ENCODE measurements at regions not wholly inside any gene's neighbourhood (a gene's known extent, or its start where the extent isn't known, plus 50 kb on each side); places are given as distances from the start of the nearest gene placed in this dataset.
"Not testable (repeated sequence)": the region's sequence is repeated elsewhere in the genome, so short reads cannot be mapped to it uniquely, and the experiment has no call there.

- H3K36me3 ChIP-seq (ENCODE audit: insufficient read depth, low read length): no peaks in the 10 kb centered on the region
- H3K27ac ChIP-seq (ENCODE audit: low read depth, low read length): no peak overlapping the region
- no peak overlapping the region for H3K9ac ChIP-seq (ENCODE audit: low read length)
- no peak overlapping the region for H3K4me3 ChIP-seq (ENCODE audit: low read depth in 1 of 2, low read length in 2 of 2)
- no peaks in the 10 kb centered on the region for H3K27me3 ChIP-seq (ENCODE audit: control insufficient read depth in 1 of 2, insufficient read depth in 2 of 2, low read length in 2 of 2)
- no peaks in the 10 kb centered on the region for H3K4me1 ChIP-seq (ENCODE audit: insufficient read depth, low read length)
- H3K9me3 ChIP-seq (ENCODE audit: low read length): no peaks in the 10 kb centered on the region
Observed at GRCh38 chr19:28687296-28687695, 525.7 kb downstream of the UQCRFS1 start.

- no peak overlapping the region for H3K9ac ChIP-seq (ENCODE audit: low read length)
- H3K4me1 ChIP-seq (ENCODE audit: insufficient read depth, low read length): no peaks in the 10 kb centered on the region
- no peaks in the 10 kb centered on the region for H3K9me3 ChIP-seq (ENCODE audit: low read length)
- no peaks in the 10 kb centered on the region for H3K27me3 ChIP-seq (ENCODE audit: control insufficient read depth in 1 of 2, insufficient read depth in 2 of 2, low read length in 2 of 2)
- no peak overlapping the region for H3K4me3 ChIP-seq (ENCODE audit: low read depth in 1 of 2, low read length in 2 of 2)
- no peaks in the 10 kb centered on the region for H3K36me3 ChIP-seq (ENCODE audit: insufficient read depth, low read length)
- H3K27ac ChIP-seq (ENCODE audit: low read depth, low read length): no peak overlapping the region
Observed at GRCh38 chr19:28686756-28687155, 526.2 kb downstream of the UQCRFS1 start.

- no peaks in the 10 kb centered on the region for H3K4me1 ChIP-seq (ENCODE audit: insufficient read depth, low read length)
- H3K4me3 ChIP-seq (ENCODE audit: low read depth in 1 of 2, low read length in 2 of 2): no peak overlapping the region
- no peaks in the 10 kb centered on the region for H3K9me3 ChIP-seq (ENCODE audit: low read length)
- H3K27me3 ChIP-seq (ENCODE audit: control insufficient read depth in 1 of 2, insufficient read depth in 2 of 2, low read length in 2 of 2): no peaks in the 10 kb centered on the region
- H3K27ac ChIP-seq (ENCODE audit: low read depth, low read length): no peak overlapping the region
- no peaks in the 10 kb centered on the region for H3K36me3 ChIP-seq (ENCODE audit: insufficient read depth, low read length)
- no peak overlapping the region for H3K9ac ChIP-seq (ENCODE audit: low read length)
Observed at GRCh38 chr19:28685802-28686201, 527.1 kb downstream of the UQCRFS1 start.

DNA sequence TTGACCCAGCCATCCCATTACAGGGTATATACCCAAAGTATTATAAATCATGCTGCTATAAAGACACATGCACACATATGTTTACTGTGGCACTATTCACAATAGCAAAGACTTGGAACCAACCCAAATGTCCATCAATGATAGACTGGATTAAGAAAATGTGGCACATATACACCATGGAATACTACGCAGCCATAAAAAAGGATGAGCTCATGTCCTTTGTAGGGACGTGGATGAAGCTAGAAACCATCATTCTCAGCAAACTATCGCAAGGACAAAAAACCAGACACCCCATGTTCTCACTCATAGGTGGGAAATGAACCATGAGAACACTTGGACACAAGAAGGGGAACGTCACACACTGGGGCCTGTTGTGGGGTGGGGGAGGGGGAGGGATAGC is 527.9 kb downstream of the UQCRFS1 start:
- H3K9ac ChIP-seq (ENCODE audit: low read length); H3K4me1 ChIP-seq (ENCODE audit: insufficient read depth, low read length); H3K9me3 ChIP-seq (ENCODE audit: low read length); H3K27me3 ChIP-seq (ENCODE audit: control insufficient read depth in 1 of 2, insufficient read depth in 2 of 2, low read length in 2 of 2); H3K27ac ChIP-seq (ENCODE audit: low read depth, low read length); H3K4me3 ChIP-seq (ENCODE audit: low read depth in 1 of 2, low read length in 2 of 2); H3K36me3 ChIP-seq (ENCODE audit: insufficient read depth, low read length): not testable (repeated sequence)

- Histone ChIP-seq H3K27me3 (ENCODE audit: control insufficient read depth in 1 of 2, insufficient read depth in 2 of 2, low read length in 2 of 2) (no peaks in the 10 kb centered on the region), H3K4me1 (ENCODE audit: insufficient read depth, low read length) (no peaks in the 10 kb centered on the region)
Observed at GRCh38 chr19:28680111-28680510, 532.8 kb downstream of the UQCRFS1 start.

GRCh38 chr19:28670836-28671235 is 542.1 kb downstream of the UQCRFS1 start:
- H3K27ac ChIP-seq (ENCODE audit: low read depth, low read length): no peak overlapping the region
- no peaks in the 10 kb centered on the region for H3K4me1 ChIP-seq (ENCODE audit: insufficient read depth, low read length)
- no peaks in the 10 kb centered on the region for H3K9me3 ChIP-seq (ENCODE audit: low read length)
- no peaks in the 10 kb centered on the region for H3K27me3 ChIP-seq (ENCODE audit: control insufficient read depth in 1 of 2, insufficient read depth in 2 of 2, low read length in 2 of 2)
- H3K36me3 ChIP-seq (ENCODE audit: insufficient read depth, low read length): no peaks in the 10 kb centered on the region
- H3K4me3 ChIP-seq (ENCODE audit: low read depth in 1 of 2, low read length in 2 of 2): no peak overlapping the region
- no peak overlapping the region for H3K9ac ChIP-seq (ENCODE audit: low read length)

More at GRCh38 chr19:28680111-28680510, 532.8 kb downstream of the UQCRFS1 start:
- Histone ChIP-seq H3K9me3 (ENCODE audit: low read length) (no peaks in the 10 kb centered on the region), H3K36me3 (ENCODE audit: insufficient read depth, low read length) (no peaks in the 10 kb centered on the region), H3K9ac (ENCODE audit: low read length) (no peak overlapping the region), H3K4me3 (ENCODE audit: low read depth in 1 of 2, low read length in 2 of 2) (no peak overlapping the region), H3K27ac (ENCODE audit: low read depth, low read length) (no peak overlapping the region)

DNA sequence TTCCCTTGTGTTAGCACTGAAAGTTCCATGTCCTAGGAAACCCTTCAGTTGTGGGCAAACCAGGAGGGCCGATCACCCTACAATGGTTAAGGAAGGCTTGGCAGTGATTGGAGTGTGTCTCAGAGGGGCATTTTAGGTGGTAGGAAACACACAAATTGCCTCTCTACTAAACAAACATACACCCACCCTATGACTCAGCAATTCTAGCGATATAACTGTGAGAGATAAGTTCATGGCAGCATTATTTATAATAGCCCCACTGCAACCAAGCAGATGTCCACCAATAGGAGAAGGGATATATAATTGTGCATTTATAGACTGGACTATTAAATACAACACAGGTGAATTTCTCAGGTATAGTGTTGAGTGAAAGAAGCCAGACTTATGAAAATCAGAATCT is 543.1 kb downstream of the UQCRFS1 start:
- Histone ChIP-seq H3K4me1 (ENCODE audit: insufficient read depth, low read length) (no peaks in the 10 kb centered on the region), H3K27me3 (ENCODE audit: control insufficient read depth in 1 of 2, insufficient read depth in 2 of 2, low read length in 2 of 2) (no peaks in the 10 kb centered on the region), H3K9ac (ENCODE audit: low read length) (no peak overlapping the region), H3K9me3 (ENCODE audit: low read length) (no peaks in the 10 kb centered on the region), H3K4me3 (ENCODE audit: low read depth in 1 of 2, low read length in 2 of 2) (no peak overlapping the region), H3K27ac (ENCODE audit: low read depth, low read length) (no peak overlapping the region), H3K36me3 (ENCODE audit: insufficient read depth, low read length) (no peaks in the 10 kb centered on the region)

GRCh38 chr19:28667348-28667977 is 545.5 kb downstream of the UQCRFS1 start:
- Histone ChIP-seq H3K9me3 (ENCODE audit: low read length) (no peaks in the 10 kb centered on the region), H3K9ac (ENCODE audit: low read length) (no peak overlapping the region), H3K36me3 (ENCODE audit: insufficient read depth, low read length) (no peaks in the 10 kb centered on the region), H3K4me1 (ENCODE audit: insufficient read depth, low read length) (no peaks in the 10 kb centered on the region), H3K4me3 (ENCODE audit: low read depth in 1 of 2, low read length in 2 of 2) (no peak overlapping the region), H3K27me3 (ENCODE audit: control insufficient read depth in 1 of 2, insufficient read depth in 2 of 2, low read length in 2 of 2) (no peaks in the 10 kb centered on the region), H3K27ac (ENCODE audit: low read depth, low read length) (no peak overlapping the region)

GRCh38 chr19:28665748-28666147 is 547.2 kb downstream of the UQCRFS1 start:
- no peaks in the 10 kb centered on the region for H3K4me1 ChIP-seq (ENCODE audit: insufficient read depth, low read length)
- no peak overlapping the region for H3K4me3 ChIP-seq (ENCODE audit: low read depth in 1 of 2, low read length in 2 of 2)
- no peak overlapping the region for H3K9ac ChIP-seq (ENCODE audit: low read length)
- H3K27me3 ChIP-seq (ENCODE audit: control insufficient read depth in 1 of 2, insufficient read depth in 2 of 2, low read length in 2 of 2): no peaks in the 10 kb centered on the region
- no peak overlapping the region for H3K27ac ChIP-seq (ENCODE audit: low read depth, low read length)
- no peaks in the 10 kb centered on the region for H3K36me3 ChIP-seq (ENCODE audit: insufficient read depth, low read length)
- H3K9me3 ChIP-seq (ENCODE audit: low read length): no peaks in the 10 kb centered on the region

DNA sequence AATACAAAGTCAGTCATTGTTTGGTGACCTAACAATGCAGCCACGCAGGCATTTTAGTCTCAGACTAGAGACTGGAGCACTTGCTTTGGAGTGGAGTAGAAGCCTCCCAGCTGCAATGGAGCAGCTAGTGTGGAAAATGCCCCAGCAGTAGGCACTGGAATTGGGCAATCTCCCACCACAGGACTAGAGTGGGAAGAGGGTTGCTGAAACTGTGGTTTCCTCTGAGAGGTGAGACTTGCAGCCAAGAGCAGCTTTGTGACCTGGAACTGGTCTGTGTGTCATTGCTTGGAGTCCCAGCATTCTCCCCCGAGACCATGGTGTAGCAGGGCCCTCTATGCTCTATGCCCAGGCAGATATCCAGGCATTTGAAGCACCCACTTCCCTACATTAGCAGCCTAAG is 556.3 kb downstream of the UQCRFS1 start:
- Histone ChIP-seq H3K9me3 (ENCODE audit: low read length) (no peaks in the 10 kb centered on the region), H3K27ac (ENCODE audit: low read depth, low read length) (no peak overlapping the region)

DNA sequence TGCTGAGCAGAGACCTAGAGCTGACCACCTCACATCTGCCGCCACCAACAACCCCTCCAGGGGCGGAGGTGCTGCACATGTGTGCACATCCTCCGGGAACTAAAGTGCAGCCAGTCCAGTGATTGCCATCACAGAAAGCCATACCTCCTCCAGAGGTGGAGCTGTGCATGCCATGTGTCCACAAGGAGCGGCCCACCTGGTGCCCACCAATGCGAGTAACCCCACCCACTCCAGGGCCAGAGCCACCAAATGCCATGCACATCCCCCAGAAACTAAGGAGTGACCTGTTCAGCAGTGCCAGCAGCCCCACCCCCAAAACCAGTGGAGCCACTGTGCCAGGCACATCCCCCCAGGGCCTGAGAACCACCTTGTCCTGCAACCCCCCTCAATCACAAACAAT is 557.9 kb downstream of the UQCRFS1 start:
- Histone ChIP-seq H3K27ac (ENCODE audit: low read depth, low read length) (no peak overlapping the region), H3K9ac (ENCODE audit: low read length) (no peak overlapping the region), H3K9me3 (ENCODE audit: low read length) (no peaks in the 10 kb centered on the region), H3K27me3 (ENCODE audit: control insufficient read depth in 1 of 2, insufficient read depth in 2 of 2, low read length in 2 of 2) (no peaks in the 10 kb centered on the region), H3K36me3 (ENCODE audit: insufficient read depth, low read length) (no peaks in the 10 kb centered on the region), H3K4me3 (ENCODE audit: low read depth in 1 of 2, low read length in 2 of 2) (no peak overlapping the region), H3K4me1 (ENCODE audit: insufficient read depth, low read length) (no peaks in the 10 kb centered on the region)

More for the DNA sequence above, 556.3 kb downstream of the UQCRFS1 start:
- Histone ChIP-seq H3K4me1 (ENCODE audit: insufficient read depth, low read length) (no peaks in the 10 kb centered on the region), H3K9ac (ENCODE audit: low read length) (no peak overlapping the region), H3K4me3 (ENCODE audit: low read depth in 1 of 2, low read length in 2 of 2) (no peak overlapping the region), H3K27me3 (ENCODE audit: control insufficient read depth in 1 of 2, insufficient read depth in 2 of 2, low read length in 2 of 2) (no peaks in the 10 kb centered on the region), H3K36me3 (ENCODE audit: insufficient read depth, low read length) (no peaks in the 10 kb centered on the region)

DNA sequence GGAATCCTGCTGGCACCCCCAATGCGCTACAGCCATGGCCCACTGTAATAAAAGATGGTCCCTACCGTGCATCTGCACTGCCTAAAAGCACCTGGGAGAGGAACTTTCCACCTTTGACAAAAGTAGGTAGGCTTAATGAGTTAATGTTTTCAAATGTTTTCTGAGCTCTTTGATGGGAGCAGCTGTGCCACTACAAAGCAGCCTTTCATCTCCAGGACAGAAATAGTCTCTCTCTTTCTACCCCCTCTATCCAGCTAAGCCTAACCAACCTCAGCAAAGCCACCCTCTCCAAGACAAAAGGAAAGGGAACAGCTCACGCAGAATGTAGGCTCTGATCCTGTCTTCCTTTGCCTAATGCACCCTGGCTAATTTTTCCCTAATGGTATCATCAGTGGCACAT is 560.2 kb downstream of the UQCRFS1 start:
- H3K9me3 ChIP-seq (ENCODE audit: low read length): no peaks in the 10 kb centered on the region
- H3K36me3 ChIP-seq (ENCODE audit: insufficient read depth, low read length): no peaks in the 10 kb centered on the region
- no peaks in the 10 kb centered on the region for H3K27me3 ChIP-seq (ENCODE audit: control insufficient read depth in 1 of 2, insufficient read depth in 2 of 2, low read length in 2 of 2)
- H3K4me3 ChIP-seq (ENCODE audit: low read depth in 1 of 2, low read length in 2 of 2): no peak overlapping the region
- no peak overlapping the region for H3K9ac ChIP-seq (ENCODE audit: low read length)
- H3K4me1 ChIP-seq (ENCODE audit: insufficient read depth, low read length): no peaks in the 10 kb centered on the region
- no peak overlapping the region for H3K27ac ChIP-seq (ENCODE audit: low read depth, low read length)
